HG03521 (cell line): ENCODE measurements at regions not wholly inside any gene's neighbourhood (a gene's known extent, or its start where the extent isn't known, plus 50 kb on each side); places are given as distances from the start of the nearest gene placed in this dataset.

Source experiments
- ATAC-seq: cut with Tn5 transposase; IDR thresholded peaks from one replicate; pipeline ENCODE4 v1.9.1; 2021; ENCODE audit warnings: mild to moderate bottlenecking, moderate library complexity; ENCODE audit not compliant: unreplicated experiment

- no peak for ATAC-seq
Observed at GRCh38 chr10:30793093-30793492, 163.5 kb upstream of the LYZL2 start.

GRCh38 chr10:30792025-30792424, 162.5 kb upstream of the LYZL2 start:
- no peak for ATAC-seq

- no peak for ATAC-seq
Observed at GRCh38 chr10:30791197-30791611, 161.7 kb upstream of the LYZL2 start.

- no peak for ATAC-seq
Observed at GRCh38 chr10:30789806-30790205, 160.3 kb upstream of the LYZL2 start.

GRCh38 chr10:30788307-30788706, 158.8 kb upstream of the LYZL2 start:
- ATAC-seq: no peak

GRCh38 chr10:30786906-30787305, 157.4 kb upstream of the LYZL2 start:
- ATAC-seq: no peak

- no peak for ATAC-seq
Observed at GRCh38 chr10:30786131-30786530, 156.6 kb upstream of the LYZL2 start.

- no peak for ATAC-seq
Observed at GRCh38 chr10:30784897-30785605, 155.5 kb upstream of the LYZL2 start.

- no peak for ATAC-seq
Observed at GRCh38 chr10:30784524-30784896, 155.0 kb upstream of the LYZL2 start.

GRCh38 chr10:30783939-30784501, 154.5 kb upstream of the LYZL2 start:
- no peak for ATAC-seq

- peak; percentile 48 for ATAC-seq
Observed at GRCh38 chr10:30782537-30783461, 153.2 kb upstream of the LYZL2 start.

- ATAC-seq: no peak
Observed at GRCh38 chr10:30782157-30782536, 152.6 kb upstream of the LYZL2 start.

GRCh38 chr10:30781670-30782121, 152.1 kb upstream of the LYZL2 start:
- ATAC-seq: no peak

GRCh38 chr10:30778769-30779168, 149.2 kb upstream of the LYZL2 start:
- ATAC-seq: no peak

GRCh38 chr10:30775779-30776591, 146.4 kb upstream of the LYZL2 start:
- no peak for ATAC-seq

GRCh38 chr10:30774261-30774660, 144.7 kb upstream of the LYZL2 start:
- ATAC-seq: no peak

GRCh38 chr10:30773501-30773900, 143.9 kb upstream of the LYZL2 start:
- ATAC-seq: no peak

GRCh38 chr10:30770816-30771215, 141.3 kb upstream of the LYZL2 start:
- no peak for ATAC-seq

GRCh38 chr10:30770229-30770628, 140.7 kb upstream of the LYZL2 start:
- ATAC-seq: no peak

GRCh38 chr10:30769361-30769760, 139.8 kb upstream of the LYZL2 start:
- ATAC-seq: no peak

- no peak for ATAC-seq
Observed at GRCh38 chr10:30765616-30766015, 136.1 kb upstream of the LYZL2 start.
